ENCODE measurements at regions not wholly inside any gene's neighbourhood (a gene's known extent, or its start where the extent isn't known, plus 50 kb on each side); places are given as distances from the start of the nearest gene placed in this dataset.
"Not testable (repeated sequence)": the region's sequence is repeated elsewhere in the genome, so short reads cannot be mapped to it uniquely, and the experiment has no call there.

DNA sequence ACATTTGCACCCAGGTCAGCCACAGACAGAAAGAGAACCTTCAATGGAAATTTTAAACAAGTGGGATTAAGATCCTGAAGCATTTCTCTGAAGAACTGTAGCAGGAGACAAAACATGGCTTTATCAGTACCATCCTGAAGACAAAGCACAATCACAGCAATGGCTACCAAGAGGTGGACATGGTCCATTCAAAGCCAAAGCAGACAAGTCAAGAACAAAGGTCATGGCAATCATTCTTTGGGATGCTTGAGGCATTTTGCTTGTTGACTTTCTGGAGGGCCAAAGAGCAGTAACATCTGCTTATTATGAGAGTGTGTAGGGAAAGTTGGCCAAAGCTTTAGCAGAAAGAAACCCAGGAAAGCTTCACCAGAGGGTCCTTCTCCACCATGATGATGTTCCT is 248.2 kb downstream of the TOX3 start:
- ChIA-PET POLR2A (no interaction called here), CTCF (no interaction called here)
- DNase-seq (ENCODE audit: low read depth, low spot score): no peak
- no peaks in the 10 kb centered on the region; the same call in 1 of the 2 replicates for H3K9me3 ChIP-seq (ENCODE audit: control insufficient read depth, insufficient read depth, low read length)
- no peak overlapping the region for H3K27ac ChIP-seq (ENCODE audit: low read depth, low read length)
- no peak overlapping the region for H3K4me3 ChIP-seq (ENCODE audit: low read depth, low read length)
- TF ChIP-seq, protein P1, sequence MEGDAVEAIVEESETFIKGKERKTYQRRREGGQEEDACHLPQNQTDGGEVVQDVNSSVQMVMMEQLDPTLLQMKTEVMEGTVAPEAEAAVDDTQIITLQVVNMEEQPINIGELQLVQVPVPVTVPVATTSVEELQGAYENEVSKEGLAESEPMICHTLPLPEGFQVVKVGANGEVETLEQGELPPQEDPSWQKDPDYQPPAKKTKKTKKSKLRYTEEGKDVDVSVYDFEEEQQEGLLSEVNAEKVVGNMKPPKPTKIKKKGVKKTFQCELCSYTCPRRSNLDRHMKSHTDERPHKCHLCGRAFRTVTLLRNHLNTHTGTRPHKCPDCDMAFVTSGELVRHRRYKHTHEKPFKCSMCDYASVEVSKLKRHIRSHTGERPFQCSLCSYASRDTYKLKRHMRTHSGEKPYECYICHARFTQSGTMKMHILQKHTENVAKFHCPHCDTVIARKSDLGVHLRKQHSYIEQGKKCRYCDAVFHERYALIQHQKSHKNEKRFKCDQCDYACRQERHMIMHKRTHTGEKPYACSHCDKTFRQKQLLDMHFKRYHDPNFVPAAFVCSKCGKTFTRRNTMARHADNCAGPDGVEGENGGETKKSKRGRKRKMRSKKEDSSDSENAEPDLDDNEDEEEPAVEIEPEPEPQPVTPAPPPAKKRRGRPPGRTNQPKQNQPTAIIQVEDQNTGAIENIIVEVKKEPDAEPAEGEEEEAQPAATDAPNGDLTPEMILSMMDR (IDR thresholded peaks at IDR 0.05; ENCODE audit: low read depth, low read length): no peak
- no peaks in the 10 kb centered on the region for H3K27me3 ChIP-seq (ENCODE audit: control insufficient read depth, insufficient read depth, low read length)

DNA sequence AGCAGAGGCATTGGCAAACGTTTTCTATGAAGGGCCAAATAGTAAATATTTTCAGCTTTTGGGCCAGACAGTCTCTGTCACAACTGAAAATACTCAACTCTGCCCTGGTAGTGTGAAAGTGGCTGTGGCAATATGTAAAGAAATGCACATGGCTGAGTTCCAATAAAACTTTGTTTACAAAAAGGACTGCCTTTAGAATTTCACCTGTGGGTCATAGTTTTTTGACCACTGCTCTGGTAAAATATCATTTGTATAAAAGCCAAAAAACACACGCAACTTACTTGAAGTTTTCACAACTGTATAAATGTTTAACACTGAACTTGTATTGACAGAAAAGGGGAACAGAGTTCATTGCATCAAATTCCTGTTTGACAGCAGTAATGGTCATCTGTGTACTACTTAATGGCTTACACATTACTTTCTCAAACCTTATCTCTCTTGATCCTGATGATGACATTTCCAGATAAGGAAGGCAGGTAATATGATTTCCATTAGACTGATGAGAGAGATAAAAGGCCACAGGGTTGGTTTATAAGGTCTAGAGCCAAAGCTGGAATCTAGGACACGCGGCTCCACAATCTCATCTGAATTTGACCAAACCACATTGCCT is 250.1 kb downstream of the TOX3 start:
- DNase-seq (ENCODE audit: low read depth, low spot score); H3K27me3 ChIP-seq (ENCODE audit: control insufficient read depth, insufficient read depth, low read length); H3K4me3 ChIP-seq (ENCODE audit: low read depth, low read length); CTCF ChIA-PET; H3K9me3 ChIP-seq (ENCODE audit: control insufficient read depth, insufficient read depth, low read length); POLR2A ChIA-PET; H3K27ac ChIP-seq (ENCODE audit: low read depth, low read length): not testable (repeated sequence)

DNA sequence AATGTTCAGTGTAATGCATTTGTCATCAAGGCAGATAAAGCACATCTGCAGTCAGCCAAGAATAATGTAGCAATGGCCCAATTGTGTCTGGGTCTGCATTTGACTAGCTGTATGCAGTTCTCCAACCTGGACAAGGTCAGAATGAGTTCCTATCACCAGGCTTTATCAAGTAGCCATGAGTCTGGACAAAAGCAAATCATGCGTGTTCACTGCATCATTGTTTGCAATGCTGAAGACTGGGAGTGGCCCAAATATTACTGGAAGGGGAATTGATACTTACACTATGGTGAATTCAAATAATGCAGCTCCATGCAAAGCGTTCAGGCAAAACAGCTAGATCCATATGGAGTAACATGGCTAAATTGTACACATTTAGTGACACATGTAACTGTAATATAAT is 250.9 kb downstream of the TOX3 start:
- TF ChIP-seq, protein P1 (IDR thresholded peaks at IDR 0.05; ENCODE audit: low read depth, low read length): no peak
- CTCF ChIA-PET: no interaction called here
- Histone ChIP-seq H3K9me3 (ENCODE audit: control insufficient read depth, insufficient read depth, low read length) (no peaks in the 10 kb centered on the region; the same call in 1 of the 2 replicates), H3K27me3 (ENCODE audit: control insufficient read depth, insufficient read depth, low read length) (no peaks in the 10 kb centered on the region), H3K27ac (ENCODE audit: low read depth, low read length) (no peak overlapping the region), H3K4me3 (ENCODE audit: low read depth, low read length) (no peak overlapping the region)
- DNase-seq (ENCODE audit: low read depth, low spot score): no peak
- POLR2A ChIA-PET: no interaction called here

DNA sequence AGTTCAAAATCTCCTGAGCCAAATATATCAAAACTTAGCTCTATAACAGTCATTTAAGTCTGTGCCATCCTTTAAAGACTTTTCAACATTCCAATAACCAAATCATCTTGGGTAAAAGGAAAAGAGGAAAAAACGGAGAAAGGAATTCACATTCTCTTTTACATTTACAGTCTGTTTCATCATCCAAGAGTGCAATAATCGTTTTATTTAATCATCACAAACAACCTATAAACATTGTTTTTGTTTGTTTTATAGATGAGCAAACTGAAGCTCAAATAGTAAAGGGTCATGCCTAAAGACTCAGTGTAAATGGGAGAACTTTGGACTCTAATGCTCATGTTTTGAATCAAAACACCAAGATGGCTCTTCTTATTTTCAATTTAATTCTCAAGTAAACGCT is 252.3 kb downstream of the TOX3 start:
- CTCF ChIA-PET: no interaction called here
- POLR2A ChIA-PET: no interaction called here
- no peak overlapping the region for H3K27ac ChIP-seq (ENCODE audit: low read depth, low read length)
- H3K9me3 ChIP-seq (ENCODE audit: control insufficient read depth, insufficient read depth, low read length): no peaks in the 10 kb centered on the region
- no peak overlapping the region for H3K4me3 ChIP-seq (ENCODE audit: low read depth, low read length)
- DNase-seq (ENCODE audit: low read depth, low spot score): no peak
- TF ChIP-seq, protein P1 (IDR thresholded peaks at IDR 0.05; ENCODE audit: low read depth, low read length): no peak
- H3K27me3 ChIP-seq (ENCODE audit: control insufficient read depth, insufficient read depth, low read length): no peaks in the 10 kb centered on the region

DNA sequence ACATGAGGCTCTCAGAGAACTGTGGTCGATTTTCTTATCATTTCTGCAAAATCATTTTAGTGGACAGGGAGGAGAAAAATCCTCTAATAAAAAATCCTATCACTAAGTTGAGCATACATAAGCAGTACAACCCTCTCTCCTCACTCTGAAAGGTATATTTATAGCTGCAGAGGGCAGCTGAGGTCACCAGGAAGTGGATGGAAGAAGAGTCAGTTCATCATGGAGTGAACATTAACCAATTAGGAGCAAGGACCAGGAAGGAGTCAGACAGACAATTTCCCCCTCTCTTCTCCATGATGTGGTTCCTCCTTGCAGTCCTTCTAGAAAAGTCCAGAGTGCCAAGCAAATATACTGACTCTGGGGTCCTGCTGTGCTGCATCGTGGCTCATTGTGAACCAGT is 253.7 kb downstream of the TOX3 start:
- TF ChIP-seq, protein P1 (IDR thresholded peaks at IDR 0.05; ENCODE audit: low read depth, low read length): no peak
- POLR2A ChIA-PET: no interaction called here
- H3K4me3 ChIP-seq (ENCODE audit: low read depth, low read length): no peak overlapping the region
- H3K27me3 ChIP-seq (ENCODE audit: control insufficient read depth, insufficient read depth, low read length): no peaks in the 10 kb centered on the region
- CTCF ChIA-PET: no interaction called here
- DNase-seq (ENCODE audit: low read depth, low spot score): no peak
- no peak overlapping the region for H3K27ac ChIP-seq (ENCODE audit: low read depth, low read length)
- H3K9me3 ChIP-seq (ENCODE audit: control insufficient read depth, insufficient read depth, low read length): no peaks in the 10 kb centered on the region
